Liver (tissue), 8 donors: ENCODE measurements at regions not wholly inside any gene's neighbourhood (a gene's known extent, or its start where the extent isn't known, plus 50 kb on each side); places are given as distances from the start of the nearest gene placed in this dataset.

Experiments
- DNase-seq: peaks from one replicate; pipeline ENCODE4 v3.0.0-alpha.2; 2017; ENCODE audit warnings: low spot score
- H3K27ac ChIP-seq, 2 donors: one replicate each; pipeline ENCODE4 v1.7.0; 2013; ENCODE audit warnings: inconsistent platforms in 2 of 2, low read length in 2 of 2, control low read depth in 1 of 2, low read depth in 1 of 2, mild to moderate bottlenecking in 1 of 2
- H3K27me3 ChIP-seq, 4 donors: one replicate each; pipeline versions ENCODE4 v1.6.1 to v1.7.0; 2013; ENCODE audit warnings: low read length in 3 of 4, inconsistent platforms in 1 of 4, mild to moderate bottlenecking in 1 of 4, moderate library complexity in 1 of 4; ENCODE audit not compliant: control insufficient read depth in 4 of 4, insufficient read depth in 4 of 4
- H3K36me3 ChIP-seq, 4 donors: one replicate each; pipeline versions ENCODE4 v1.6.1 to v1.7.0; 2013; ENCODE audit warnings: low read length in 3 of 4, mild to moderate bottlenecking in 3 of 4, low read depth in 1 of 4, moderate library complexity in 1 of 4; ENCODE audit not compliant: control insufficient read depth in 4 of 4, insufficient read depth in 3 of 4
- H3K4me1 ChIP-seq, 4 donors: one replicate each; pipeline versions ENCODE4 v1.6.1 to v1.7.0; 2013; ENCODE audit warnings: low read length in 3 of 4, mild to moderate bottlenecking in 3 of 4, moderate library complexity in 1 of 4; ENCODE audit not compliant: control insufficient read depth in 4 of 4, insufficient read depth in 4 of 4
- H3K4me3 ChIP-seq, 3 donors: one replicate each; pipeline versions ENCODE4 v1.6.1 to v1.7.0; 2013; ENCODE audit warnings: low read length in 3 of 3, control low read depth in 1 of 3, low read depth in 1 of 3, mild to moderate bottlenecking in 1 of 3
- H3K9ac ChIP-seq, 2 donors: one replicate each; pipeline ENCODE4 v1.7.0; 2013; ENCODE audit warnings: low read length in 2 of 2, mild to moderate bottlenecking in 2 of 2, moderate library complexity in 2 of 2, control low read depth in 1 of 2, low read depth in 1 of 2
- H3K9me3 ChIP-seq, 4 donors: one replicate each; pipeline versions ENCODE4 v1.6.1 to v1.7.0; 2013; ENCODE audit warnings: low read length in 3 of 4; ENCODE audit not compliant: control insufficient read depth in 4 of 4
- ATF3 ChIP-seq: IDR thresholded peaks from 2 replicates; pipeline ENCODE4 v1.6.1; 2016; ENCODE audit warnings: antibody characterized with exemption
- CTCF ChIP-seq: fragments of 150-350 bp; IDR thresholded peaks from 2 replicates; pipeline ENCODE4 v1.5.1; 2017; ENCODE audit warnings: improper control_type of control experiment, low read depth, low read length; ENCODE audit not compliant: missing input control
- EGR1 ChIP-seq, 2 donors: IDR thresholded peaks; 2 replicates each; pipeline ENCODE4 v1.6.1; 2016 to 2018; ENCODE audit warnings: antibody characterized with exemption in 2 of 2, low read depth in 2 of 2
- FOXA1 ChIP-seq: IDR thresholded peaks from 2 replicates; pipeline ENCODE4 v1.6.1; 2016; ENCODE audit warnings: antibody characterized with exemption
- FOXA2 ChIP-seq: IDR thresholded peaks from 2 replicates; pipeline ENCODE4 v1.6.1; 2016; ENCODE audit warnings: antibody characterized with exemption
- GABPA ChIP-seq, 2 donors: IDR thresholded peaks in 1 of 2; conservative IDR thresholded peaks in 1 of 2; 2 replicates each; pipeline ENCODE4 v1.6.1; 2016; ENCODE audit warnings: antibody characterized with exemption in 2 of 2, mild to moderate bottlenecking in 1 of 2, moderate library complexity in 1 of 2
- HNF4A ChIP-seq, 2 donors: conservative IDR thresholded peaks; 2 replicates each; pipeline ENCODE4 v1.6.1; 2016; ENCODE audit warnings: antibody characterized with exemption in 2 of 2, mild to moderate bottlenecking in 2 of 2
- HNF4G ChIP-seq: IDR thresholded peaks from 2 replicates; pipeline ENCODE4 v1.6.1; 2016; ENCODE audit warnings: antibody characterized with exemption
- JUND ChIP-seq, 2 donors: IDR thresholded peaks; 2 replicates each; pipeline ENCODE4 v1.6.1; 2016; ENCODE audit warnings: antibody characterized with exemption in 2 of 2
- MAX ChIP-seq: IDR thresholded peaks from 2 replicates; pipeline ENCODE4 v1.6.1; 2016; ENCODE audit warnings: antibody characterized with exemption
- NR2F2 ChIP-seq: IDR thresholded peaks from 2 replicates; pipeline ENCODE4 v1.6.1; 2016; ENCODE audit warnings: antibody characterized with exemption
- RAD21 ChIP-seq, 2 donors: IDR thresholded peaks; 2 replicates each; pipeline ENCODE4 v1.6.1; 2016; ENCODE audit warnings: antibody characterized with exemption in 2 of 2, mild to moderate bottlenecking in 2 of 2
- RXRA ChIP-seq, 2 donors: IDR thresholded peaks; 2 replicates each; pipeline ENCODE4 v1.6.1; 2017 to 2018; ENCODE audit warnings: antibody characterized with exemption in 2 of 2, mild to moderate bottlenecking in 1 of 2
- SP1 ChIP-seq: IDR thresholded peaks from 2 replicates; pipeline ENCODE4 v1.6.1; 2018; ENCODE audit warnings: antibody characterized with exemption, mild to moderate bottlenecking
- TAF1 ChIP-seq: conservative IDR thresholded peaks from 2 replicates; pipeline ENCODE4 v1.6.1; 2016; ENCODE audit warnings: antibody characterized with exemption, mild to moderate bottlenecking
- YY1 ChIP-seq: IDR thresholded peaks from 2 replicates; pipeline ENCODE4 v1.6.1; 2016; ENCODE audit warnings: antibody characterized with exemption, mild to moderate bottlenecking
- WGBS: extraction: QIAGEN DNeasy Blood & Tissue Kit; methylation state at CpG from one replicate; pipeline ENCODE4 v1.1.7; 2013; 5-methylcytosine and 5-hydroxymethylcytosine counted together
- TF ChIP-seq, protein P1 (sequence below): IDR thresholded peaks from 2 replicates; pipeline ENCODE4 v1.6.1; 2016; ENCODE audit warnings: antibody characterized with exemption
- TF ChIP-seq, protein P2 (sequence below): IDR thresholded peaks from 2 replicates; pipeline ENCODE4 v1.6.1; 2016; ENCODE audit warnings: antibody characterized with exemption, mild to moderate bottlenecking
- donor health status: healthy.
- donor health status: healthy.
- donor health status: healthy.
- donor health status: healthy.
- donor health status: healthy.

DNA sequence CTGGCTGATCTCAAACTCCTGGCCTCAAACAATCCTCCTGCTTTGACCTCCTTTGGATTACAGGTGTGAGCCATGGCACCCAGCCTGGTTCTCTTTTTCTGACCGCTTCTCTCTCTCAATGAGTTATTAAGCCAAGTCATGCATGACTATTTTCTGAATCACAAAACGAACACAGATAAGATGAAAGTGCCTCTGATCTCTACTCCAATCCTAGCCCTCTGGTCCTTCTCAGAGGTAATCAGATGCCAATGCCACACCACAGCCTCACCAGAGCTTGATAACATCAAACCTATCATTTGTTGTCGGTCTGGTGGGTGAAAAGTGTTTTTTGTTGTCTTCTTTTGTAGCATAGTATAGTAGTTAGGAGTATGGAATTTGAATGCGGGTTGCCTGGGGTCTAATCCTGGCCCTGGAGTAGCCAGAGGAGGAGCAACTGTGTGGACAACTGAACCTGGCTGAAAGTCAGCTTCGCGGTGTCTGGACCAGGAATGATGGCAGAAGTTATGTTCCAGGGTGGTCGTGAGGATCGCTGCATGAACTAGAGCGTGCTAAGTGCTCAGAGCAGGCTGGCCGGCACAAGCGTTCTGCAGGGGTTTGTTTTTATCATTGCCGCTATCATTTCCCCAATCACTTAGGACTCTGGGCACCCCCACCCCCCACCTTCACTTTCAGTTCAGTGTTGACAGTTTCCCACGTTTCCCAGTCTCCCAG lies 77.9 kb downstream of the SPRING1 start:
- peaks cover 2 to 47% (median 32%) of the 10 kb centered on the region in 4 donors for H3K4me1 ChIP-seq
- TF ChIP-seq GABPA (IDR thresholded peaks at IDR 0.05 in 1 of 2, conservative IDR thresholded peaks at IDR 0.05 in 1 of 2) (no peak), SP1 (no peak), FOXA2 (no peak), HNF4G (no peak), MAX (no peak), JUND (IDR thresholded peaks at IDR 0.05) (no peak), CTCF (no peak), YY1 (no peak), HNF4A (conservative IDR thresholded peaks at IDR 0.05) (no peak), TAF1 (no peak), NR2F2 (no peak), RAD21 (IDR thresholded peaks at IDR 0.05) (no peak), RXRA (IDR thresholded peaks at IDR 0.05) (no peak), ATF3 (no peak), EGR1 (IDR thresholded peaks at IDR 0.05; ENCODE audit: low read depth in 2 of 2) (no peak), FOXA1 (no peak)
- TF ChIP-seq, protein P1, sequence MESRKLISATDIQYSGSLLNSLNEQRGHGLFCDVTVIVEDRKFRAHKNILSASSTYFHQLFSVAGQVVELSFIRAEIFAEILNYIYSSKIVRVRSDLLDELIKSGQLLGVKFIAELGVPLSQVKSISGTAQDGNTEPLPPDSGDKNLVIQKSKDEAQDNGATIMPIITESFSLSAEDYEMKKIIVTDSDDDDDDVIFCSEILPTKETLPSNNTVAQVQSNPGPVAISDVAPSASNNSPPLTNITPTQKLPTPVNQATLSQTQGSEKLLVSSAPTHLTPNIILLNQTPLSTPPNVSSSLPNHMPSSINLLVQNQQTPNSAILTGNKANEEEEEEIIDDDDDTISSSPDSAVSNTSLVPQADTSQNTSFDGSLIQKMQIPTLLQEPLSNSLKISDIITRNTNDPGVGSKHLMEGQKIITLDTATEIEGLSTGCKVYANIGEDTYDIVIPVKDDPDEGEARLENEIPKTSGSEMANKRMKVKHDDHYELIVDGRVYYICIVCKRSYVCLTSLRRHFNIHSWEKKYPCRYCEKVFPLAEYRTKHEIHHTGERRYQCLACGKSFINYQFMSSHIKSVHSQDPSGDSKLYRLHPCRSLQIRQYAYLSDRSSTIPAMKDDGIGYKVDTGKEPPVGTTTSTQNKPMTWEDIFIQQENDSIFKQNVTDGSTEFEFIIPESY: no peak
- no peak for DNase-seq
- no peaks in the 10 kb centered on the region for H3K27me3 ChIP-seq
- no peak overlapping the region for H3K9ac ChIP-seq
- H3K36me3 ChIP-seq: no peaks in the 10 kb centered on the region
- WGBS: 74% methylated on average over 13 of the region's 13 CpGs
- no peak overlapping the region for H3K4me3 ChIP-seq
- no peaks in the 10 kb centered on the region for H3K9me3 ChIP-seq
- H3K27ac ChIP-seq: no peak overlapping the region

- peak overlapping the region in 1 of 2 donors; percentile 75 for H3K9ac ChIP-seq
- TF ChIP-seq RAD21 (IDR thresholded peaks at IDR 0.05) (no peak), TAF1 (no peak), SP1 (no peak), HNF4G (no peak), JUND (IDR thresholded peaks at IDR 0.05) (no peak), HNF4A (conservative IDR thresholded peaks at IDR 0.05) (no peak), FOXA1 (no peak), CTCF (no peak), YY1 (no peak), NR2F2 (no peak), RXRA (IDR thresholded peaks at IDR 0.05) (no peak)
- TF ChIP-seq, protein P1: no peak
- TF ChIP-seq, protein P2, sequence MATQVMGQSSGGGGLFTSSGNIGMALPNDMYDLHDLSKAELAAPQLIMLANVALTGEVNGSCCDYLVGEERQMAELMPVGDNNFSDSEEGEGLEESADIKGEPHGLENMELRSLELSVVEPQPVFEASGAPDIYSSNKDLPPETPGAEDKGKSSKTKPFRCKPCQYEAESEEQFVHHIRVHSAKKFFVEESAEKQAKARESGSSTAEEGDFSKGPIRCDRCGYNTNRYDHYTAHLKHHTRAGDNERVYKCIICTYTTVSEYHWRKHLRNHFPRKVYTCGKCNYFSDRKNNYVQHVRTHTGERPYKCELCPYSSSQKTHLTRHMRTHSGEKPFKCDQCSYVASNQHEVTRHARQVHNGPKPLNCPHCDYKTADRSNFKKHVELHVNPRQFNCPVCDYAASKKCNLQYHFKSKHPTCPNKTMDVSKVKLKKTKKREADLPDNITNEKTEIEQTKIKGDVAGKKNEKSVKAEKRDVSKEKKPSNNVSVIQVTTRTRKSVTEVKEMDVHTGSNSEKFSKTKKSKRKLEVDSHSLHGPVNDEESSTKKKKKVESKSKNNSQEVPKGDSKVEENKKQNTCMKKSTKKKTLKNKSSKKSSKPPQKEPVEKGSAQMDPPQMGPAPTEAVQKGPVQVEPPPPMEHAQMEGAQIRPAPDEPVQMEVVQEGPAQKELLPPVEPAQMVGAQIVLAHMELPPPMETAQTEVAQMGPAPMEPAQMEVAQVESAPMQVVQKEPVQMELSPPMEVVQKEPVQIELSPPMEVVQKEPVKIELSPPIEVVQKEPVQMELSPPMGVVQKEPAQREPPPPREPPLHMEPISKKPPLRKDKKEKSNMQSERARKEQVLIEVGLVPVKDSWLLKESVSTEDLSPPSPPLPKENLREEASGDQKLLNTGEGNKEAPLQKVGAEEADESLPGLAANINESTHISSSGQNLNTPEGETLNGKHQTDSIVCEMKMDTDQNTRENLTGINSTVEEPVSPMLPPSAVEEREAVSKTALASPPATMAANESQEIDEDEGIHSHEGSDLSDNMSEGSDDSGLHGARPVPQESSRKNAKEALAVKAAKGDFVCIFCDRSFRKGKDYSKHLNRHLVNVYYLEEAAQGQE: no peak
These were observed 79.9 kb downstream of the SPRING1 start for GRCh38 chr12:116657921-116658495.

More at GRCh38 chr12:116657921-116658495, 79.9 kb downstream of the SPRING1 start:
- Histone ChIP-seq H3K9me3 (no peaks in the 10 kb centered on the region), H3K27ac (peak overlapping the region; percentile 17 to 71), H3K36me3 (no peaks in the 10 kb centered on the region), H3K27me3 (no peaks in the 10 kb centered on the region), H3K4me3 (peak overlapping the region; percentile 15 to 53 (median 36)), H3K4me1 (peaks cover 2 to 38% (median 23%) of the 10 kb centered on the region in 4 donors)
- WGBS: 42% methylated on average over 11 of the region's 11 CpGs
- DNase-seq: no peak
